Liver (tissue), 3 donors: ENCODE measurements at regions not wholly inside any gene's neighbourhood (a gene's known extent, or its start where the extent isn't known, plus 50 kb on each side); places are given as distances from the start of the nearest gene placed in this dataset.

Experiments
- EGR1 ChIP-seq, 2 donors: IDR thresholded peaks; 2 replicates each; pipeline ENCODE4 v1.6.1; 2016 to 2018; ENCODE audit warnings: antibody characterized with exemption in 2 of 2, low read depth in 2 of 2
- GABPA ChIP-seq, 2 donors: IDR thresholded peaks in 1 of 2; conservative IDR thresholded peaks in 1 of 2; 2 replicates each; pipeline ENCODE4 v1.6.1; 2016; ENCODE audit warnings: antibody characterized with exemption in 2 of 2, mild to moderate bottlenecking in 1 of 2, moderate library complexity in 1 of 2
- HNF4A ChIP-seq, 2 donors: conservative IDR thresholded peaks; 2 replicates each; pipeline ENCODE4 v1.6.1; 2016; ENCODE audit warnings: antibody characterized with exemption in 2 of 2, mild to moderate bottlenecking in 2 of 2
- HNF4G ChIP-seq: IDR thresholded peaks from 2 replicates; pipeline ENCODE4 v1.6.1; 2016; ENCODE audit warnings: antibody characterized with exemption
- JUND ChIP-seq, 2 donors: IDR thresholded peaks; 2 replicates each; pipeline ENCODE4 v1.6.1; 2016; ENCODE audit warnings: antibody characterized with exemption in 2 of 2
- RAD21 ChIP-seq, 2 donors: IDR thresholded peaks; 2 replicates each; pipeline ENCODE4 v1.6.1; 2016; ENCODE audit warnings: antibody characterized with exemption in 2 of 2, mild to moderate bottlenecking in 2 of 2
- RXRA ChIP-seq, 2 donors: IDR thresholded peaks; 2 replicates each; pipeline ENCODE4 v1.6.1; 2017 to 2018; ENCODE audit warnings: antibody characterized with exemption in 2 of 2, mild to moderate bottlenecking in 1 of 2
- TAF1 ChIP-seq: conservative IDR thresholded peaks from 2 replicates; pipeline ENCODE4 v1.6.1; 2016; ENCODE audit warnings: antibody characterized with exemption, mild to moderate bottlenecking
- TF ChIP-seq, protein P1 (sequence below): IDR thresholded peaks from 2 replicates; pipeline ENCODE4 v1.6.1; 2016; ENCODE audit warnings: antibody characterized with exemption
- TF ChIP-seq, protein P2 (sequence below): fragments of 150-350 bp; IDR thresholded peaks from 2 replicates; pipeline ENCODE4 v1.5.1; 2017; ENCODE audit warnings: improper control_type of control experiment, low read depth, low read length; ENCODE audit not compliant: missing input control
- TF ChIP-seq, protein P3 (sequence below): IDR thresholded peaks from 2 replicates; pipeline ENCODE4 v1.6.1; 2016; ENCODE audit warnings: antibody characterized with exemption
- TF ChIP-seq, protein P4 (sequence below): IDR thresholded peaks from 2 replicates; pipeline ENCODE4 v1.6.1; 2016; ENCODE audit warnings: antibody characterized with exemption
- donor health status: healthy.
- donor health status: healthy.

DNA sequence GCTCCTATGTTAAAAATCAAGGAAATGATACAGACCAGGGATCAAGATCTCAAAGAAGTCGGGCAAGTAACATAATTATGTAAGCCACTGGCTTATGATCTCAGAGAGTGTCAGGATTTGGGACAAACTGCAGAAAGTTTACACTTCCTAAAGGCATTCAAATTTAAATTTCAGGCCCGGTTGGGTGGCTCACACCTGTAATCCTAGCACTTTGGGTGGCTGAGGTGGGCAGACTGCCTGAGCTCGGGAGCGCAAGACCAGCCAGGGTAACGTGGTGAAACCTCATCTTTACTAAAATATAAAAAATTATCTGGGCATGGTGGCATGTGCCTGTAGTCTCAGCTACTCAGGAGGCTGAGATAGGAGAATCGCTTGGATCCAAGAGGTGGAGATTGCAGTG is 124.4 kb upstream of the UBE2E2 start:
- TF ChIP-seq HNF4G (no peak), HNF4A (conservative IDR thresholded peaks at IDR 0.05) (no peak), GABPA (IDR thresholded peaks at IDR 0.05 in 1 of 2, conservative IDR thresholded peaks at IDR 0.05 in 1 of 2) (no peak), RAD21 (IDR thresholded peaks at IDR 0.05) (no peak), TAF1 (no peak), RXRA (IDR thresholded peaks at IDR 0.05) (no peak), EGR1 (IDR thresholded peaks at IDR 0.05; ENCODE audit: low read depth in 2 of 2) (no peak), JUND (IDR thresholded peaks at IDR 0.05) (no peak)
- TF ChIP-seq, protein P1, sequence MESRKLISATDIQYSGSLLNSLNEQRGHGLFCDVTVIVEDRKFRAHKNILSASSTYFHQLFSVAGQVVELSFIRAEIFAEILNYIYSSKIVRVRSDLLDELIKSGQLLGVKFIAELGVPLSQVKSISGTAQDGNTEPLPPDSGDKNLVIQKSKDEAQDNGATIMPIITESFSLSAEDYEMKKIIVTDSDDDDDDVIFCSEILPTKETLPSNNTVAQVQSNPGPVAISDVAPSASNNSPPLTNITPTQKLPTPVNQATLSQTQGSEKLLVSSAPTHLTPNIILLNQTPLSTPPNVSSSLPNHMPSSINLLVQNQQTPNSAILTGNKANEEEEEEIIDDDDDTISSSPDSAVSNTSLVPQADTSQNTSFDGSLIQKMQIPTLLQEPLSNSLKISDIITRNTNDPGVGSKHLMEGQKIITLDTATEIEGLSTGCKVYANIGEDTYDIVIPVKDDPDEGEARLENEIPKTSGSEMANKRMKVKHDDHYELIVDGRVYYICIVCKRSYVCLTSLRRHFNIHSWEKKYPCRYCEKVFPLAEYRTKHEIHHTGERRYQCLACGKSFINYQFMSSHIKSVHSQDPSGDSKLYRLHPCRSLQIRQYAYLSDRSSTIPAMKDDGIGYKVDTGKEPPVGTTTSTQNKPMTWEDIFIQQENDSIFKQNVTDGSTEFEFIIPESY: no peak
- TF ChIP-seq, protein P2, sequence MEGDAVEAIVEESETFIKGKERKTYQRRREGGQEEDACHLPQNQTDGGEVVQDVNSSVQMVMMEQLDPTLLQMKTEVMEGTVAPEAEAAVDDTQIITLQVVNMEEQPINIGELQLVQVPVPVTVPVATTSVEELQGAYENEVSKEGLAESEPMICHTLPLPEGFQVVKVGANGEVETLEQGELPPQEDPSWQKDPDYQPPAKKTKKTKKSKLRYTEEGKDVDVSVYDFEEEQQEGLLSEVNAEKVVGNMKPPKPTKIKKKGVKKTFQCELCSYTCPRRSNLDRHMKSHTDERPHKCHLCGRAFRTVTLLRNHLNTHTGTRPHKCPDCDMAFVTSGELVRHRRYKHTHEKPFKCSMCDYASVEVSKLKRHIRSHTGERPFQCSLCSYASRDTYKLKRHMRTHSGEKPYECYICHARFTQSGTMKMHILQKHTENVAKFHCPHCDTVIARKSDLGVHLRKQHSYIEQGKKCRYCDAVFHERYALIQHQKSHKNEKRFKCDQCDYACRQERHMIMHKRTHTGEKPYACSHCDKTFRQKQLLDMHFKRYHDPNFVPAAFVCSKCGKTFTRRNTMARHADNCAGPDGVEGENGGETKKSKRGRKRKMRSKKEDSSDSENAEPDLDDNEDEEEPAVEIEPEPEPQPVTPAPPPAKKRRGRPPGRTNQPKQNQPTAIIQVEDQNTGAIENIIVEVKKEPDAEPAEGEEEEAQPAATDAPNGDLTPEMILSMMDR: no peak
- TF ChIP-seq, protein P3, sequence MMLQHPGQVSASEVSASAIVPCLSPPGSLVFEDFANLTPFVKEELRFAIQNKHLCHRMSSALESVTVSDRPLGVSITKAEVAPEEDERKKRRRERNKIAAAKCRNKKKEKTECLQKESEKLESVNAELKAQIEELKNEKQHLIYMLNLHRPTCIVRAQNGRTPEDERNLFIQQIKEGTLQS: no peak
- TF ChIP-seq, protein P4, sequence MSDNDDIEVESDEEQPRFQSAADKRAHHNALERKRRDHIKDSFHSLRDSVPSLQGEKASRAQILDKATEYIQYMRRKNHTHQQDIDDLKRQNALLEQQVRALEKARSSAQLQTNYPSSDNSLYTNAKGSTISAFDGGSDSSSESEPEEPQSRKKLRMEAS: no peak
